Prostate gland (tissue), 2 donors: ENCODE measurements at regions not wholly inside any gene's neighbourhood (a gene's known extent, or its start where the extent isn't known, plus 50 kb on each side); places are given as distances from the start of the nearest gene placed in this dataset.

Experiments
- CTCF ChIP-seq, 4 experiments: fragments of 200-600 bp in 2 of 4; fragments of 450-650 bp in 2 of 4; sonication (generic) in 2 of 4; IDR thresholded peaks; 1 replicate in 3 of 4; 2 replicates in 1 of 4; pipeline ENCODE4 v1.5.1; 2016 to 2019; ENCODE audit warnings: antibody characterized with exemption in 4 of 4, mild to moderate bottlenecking in 2 of 4, moderate library complexity in 2 of 4
- POLR2A ChIP-seq: fragments of 450-650 bp; IDR thresholded peaks from one replicate; pipeline ENCODE4 v1.6.1; 2016; ENCODE audit warnings: antibody characterized with exemption, mild to moderate bottlenecking
- POLR2AphosphoS5 ChIP-seq: sonication (generic); formaldehyde crosslinking; IDR thresholded peaks from one replicate; pipeline ENCODE4 v1.6.1; 2017; ENCODE audit warnings: antibody characterized with exemption

- TF ChIP-seq CTCF (IDR thresholded peaks at IDR 0.05): no peak
- no peak for TF ChIP-seq POLR2AphosphoS5
- no peak for TF ChIP-seq POLR2A
Measured at GRCh38 chr2:5070257-5070656, 621.9 kb upstream of the SOX11 start.
